ENCODE measurements at regions not wholly inside any gene's neighbourhood (a gene's known extent, or its start where the extent isn't known, plus 50 kb on each side); places are given as distances from the start of the nearest gene placed in this dataset.

DNA sequence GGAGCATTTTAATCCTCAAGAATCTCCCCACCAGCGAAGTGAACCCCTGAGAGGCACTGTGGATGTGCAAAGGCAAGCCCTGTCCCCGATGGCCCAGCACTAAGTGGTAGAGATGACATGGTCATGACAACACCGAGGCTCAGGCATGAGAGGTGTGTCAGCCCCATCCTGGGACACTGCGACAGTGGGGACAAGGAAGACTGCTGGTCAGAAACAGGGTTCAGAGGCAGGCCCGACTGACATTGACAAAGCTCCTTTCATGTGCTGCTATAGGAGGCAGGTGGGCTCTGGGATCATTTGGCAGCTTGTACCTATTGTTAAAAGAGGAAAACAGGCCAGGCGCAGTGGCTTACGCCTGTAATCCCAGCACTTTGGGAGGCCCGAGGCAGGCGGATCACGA is 54.3 kb upstream of the MYEOV start:
- no peak overlapping the region for H3K4me3 ChIP-seq (ENCODE audit: low read depth, low read length)
- TF ChIP-seq, protein P1, sequence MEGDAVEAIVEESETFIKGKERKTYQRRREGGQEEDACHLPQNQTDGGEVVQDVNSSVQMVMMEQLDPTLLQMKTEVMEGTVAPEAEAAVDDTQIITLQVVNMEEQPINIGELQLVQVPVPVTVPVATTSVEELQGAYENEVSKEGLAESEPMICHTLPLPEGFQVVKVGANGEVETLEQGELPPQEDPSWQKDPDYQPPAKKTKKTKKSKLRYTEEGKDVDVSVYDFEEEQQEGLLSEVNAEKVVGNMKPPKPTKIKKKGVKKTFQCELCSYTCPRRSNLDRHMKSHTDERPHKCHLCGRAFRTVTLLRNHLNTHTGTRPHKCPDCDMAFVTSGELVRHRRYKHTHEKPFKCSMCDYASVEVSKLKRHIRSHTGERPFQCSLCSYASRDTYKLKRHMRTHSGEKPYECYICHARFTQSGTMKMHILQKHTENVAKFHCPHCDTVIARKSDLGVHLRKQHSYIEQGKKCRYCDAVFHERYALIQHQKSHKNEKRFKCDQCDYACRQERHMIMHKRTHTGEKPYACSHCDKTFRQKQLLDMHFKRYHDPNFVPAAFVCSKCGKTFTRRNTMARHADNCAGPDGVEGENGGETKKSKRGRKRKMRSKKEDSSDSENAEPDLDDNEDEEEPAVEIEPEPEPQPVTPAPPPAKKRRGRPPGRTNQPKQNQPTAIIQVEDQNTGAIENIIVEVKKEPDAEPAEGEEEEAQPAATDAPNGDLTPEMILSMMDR (IDR thresholded peaks at IDR 0.05; ENCODE audit: control insufficient read depth, extremely low read depth, insufficient read depth) = no peak
- DNase-seq (ENCODE audit: low read depth) = no peak

DNA sequence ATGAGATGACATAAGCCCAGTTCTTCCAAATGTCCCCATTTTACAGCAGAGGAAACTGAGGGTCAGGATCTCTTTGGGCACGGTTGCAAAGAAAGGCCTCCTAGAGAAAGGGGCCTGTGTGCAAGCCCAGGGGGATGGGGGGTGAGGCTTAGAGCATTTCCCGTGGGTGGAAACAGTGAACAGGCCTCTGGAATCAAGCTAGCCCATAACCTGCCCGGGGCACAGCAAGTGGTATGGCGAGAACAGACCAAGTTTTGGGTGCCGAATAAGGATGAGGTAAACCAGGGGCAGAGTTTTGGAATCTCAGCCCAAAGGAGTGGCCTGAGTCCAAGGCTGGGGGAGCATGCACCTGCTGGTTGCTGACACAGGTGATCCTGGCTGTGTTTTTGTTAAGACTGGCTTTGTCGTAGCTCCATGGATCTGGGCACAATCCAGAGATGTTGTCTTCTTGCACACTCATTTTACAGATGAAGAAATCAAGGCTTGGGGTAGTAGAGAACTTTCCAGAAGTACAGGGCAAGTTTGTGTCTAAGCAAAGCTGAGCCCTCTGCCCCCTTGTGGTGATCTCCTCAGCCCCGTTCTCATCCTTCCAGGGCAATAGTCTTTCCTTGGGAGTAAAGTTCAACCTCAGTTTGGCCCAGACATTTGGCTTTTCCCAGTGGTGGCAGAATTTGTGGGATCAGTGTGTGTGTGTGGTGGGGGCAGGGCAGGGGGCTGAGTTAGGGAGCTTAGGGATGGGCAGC is 53.5 kb upstream of the MYEOV start:
- TF ChIP-seq, protein P1 (IDR thresholded peaks at IDR 0.05; ENCODE audit: control insufficient read depth, extremely low read depth, insufficient read depth) = peak; percentile 49
- H3K4me3 ChIP-seq (ENCODE audit: low read depth, low read length) = no peak overlapping the region
- DNase-seq (ENCODE audit: low read depth) = no peak

DNA sequence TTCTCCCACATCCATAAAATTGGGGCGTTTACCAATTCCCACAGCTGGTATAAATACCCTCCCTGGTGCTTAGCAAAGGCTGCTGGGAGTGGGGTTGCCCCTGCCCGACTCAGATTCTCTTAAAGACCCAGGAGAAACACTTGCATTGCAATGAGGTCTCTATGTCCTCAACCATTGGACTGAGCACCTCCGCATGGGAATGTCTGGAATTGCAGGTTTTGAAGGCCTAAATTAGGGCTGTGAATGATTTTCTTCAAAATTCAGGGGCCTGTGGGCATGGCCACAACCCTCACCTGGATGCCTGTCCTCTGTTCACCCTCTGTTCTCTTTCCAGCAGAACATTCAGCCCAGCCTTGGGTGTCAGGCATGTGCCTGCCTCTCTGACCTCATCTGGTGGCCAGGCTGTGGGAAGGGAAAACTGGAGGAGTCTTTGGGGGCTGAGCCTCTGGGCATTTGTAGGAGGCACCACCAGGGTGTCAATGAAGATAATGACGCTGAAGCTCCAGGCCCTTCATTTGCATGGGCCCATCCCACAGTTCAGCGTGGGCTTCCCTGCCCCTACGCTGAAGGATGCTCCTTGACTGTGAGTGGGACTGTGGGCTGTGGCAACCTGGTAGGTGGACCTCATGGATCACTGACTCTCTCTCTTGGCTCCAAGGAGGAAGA is 52.7 kb upstream of the MYEOV start:
- TF ChIP-seq, protein P1 (IDR thresholded peaks at IDR 0.05; ENCODE audit: control insufficient read depth, extremely low read depth, insufficient read depth) = no peak
- no peak for DNase-seq (ENCODE audit: low read depth)
- H3K4me3 ChIP-seq (ENCODE audit: low read depth, low read length) = no peak overlapping the region

DNA sequence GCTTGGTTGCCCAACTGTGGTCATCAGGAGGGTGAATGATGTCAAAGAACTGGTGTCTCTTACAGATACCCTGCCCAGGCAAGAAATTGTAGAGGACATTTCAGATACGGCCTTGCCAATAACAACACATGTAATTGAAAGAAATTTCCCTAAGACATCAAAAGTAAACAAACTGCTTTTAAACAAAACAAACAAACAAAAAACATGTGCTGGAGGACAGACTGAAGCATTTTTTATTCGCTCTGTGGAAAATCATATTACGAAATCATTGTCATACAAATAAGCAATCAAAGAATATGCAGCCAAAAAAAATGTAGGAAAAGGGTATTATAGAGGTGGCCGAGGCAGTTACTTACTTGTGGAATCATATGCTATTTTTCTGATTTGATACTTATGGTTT is 52.1 kb upstream of the MYEOV start:
- no peak overlapping the region for H3K4me3 ChIP-seq (ENCODE audit: low read depth, low read length)
- TF ChIP-seq, protein P1 (IDR thresholded peaks at IDR 0.05; ENCODE audit: control insufficient read depth, extremely low read depth, insufficient read depth) = no peak
- no peak for DNase-seq (ENCODE audit: low read depth)

DNA sequence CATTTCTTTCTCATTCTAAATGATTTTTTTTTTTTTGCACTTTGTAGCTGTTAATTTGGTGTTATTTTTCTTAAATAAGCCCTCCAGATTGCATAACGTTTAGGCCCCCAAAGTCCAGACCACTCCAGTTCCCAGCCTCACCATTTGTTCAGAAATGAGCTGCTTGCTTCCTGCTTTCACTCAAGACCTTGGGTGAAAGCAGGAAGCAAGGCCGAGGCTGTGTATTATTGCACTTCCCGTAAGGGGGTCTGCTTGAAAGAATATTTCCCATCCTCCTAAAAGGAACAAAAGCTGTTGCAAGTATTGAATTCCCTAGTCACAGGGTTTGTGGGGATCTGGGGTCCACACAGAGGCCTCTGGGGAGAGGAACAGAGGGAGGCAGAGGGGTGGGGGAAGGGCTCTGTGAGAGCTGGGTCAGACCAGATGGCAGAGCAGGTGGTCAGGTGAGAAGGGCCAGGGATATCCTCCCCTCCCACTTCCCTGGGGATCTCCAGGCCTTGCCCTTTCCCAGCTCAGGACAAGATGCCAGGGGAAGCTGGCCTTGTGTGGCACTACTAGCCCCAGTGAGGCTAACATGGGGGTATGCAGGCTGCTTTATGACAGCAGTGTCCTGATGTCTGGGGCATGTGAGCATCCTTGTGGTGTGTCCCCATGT is 51.6 kb upstream of the MYEOV start:
- no peak for DNase-seq (ENCODE audit: low read depth)
- H3K4me3 ChIP-seq (ENCODE audit: low read depth, low read length) = no peak overlapping the region
- TF ChIP-seq, protein P1 (IDR thresholded peaks at IDR 0.05; ENCODE audit: control insufficient read depth, extremely low read depth, insufficient read depth) = no peak

DNA sequence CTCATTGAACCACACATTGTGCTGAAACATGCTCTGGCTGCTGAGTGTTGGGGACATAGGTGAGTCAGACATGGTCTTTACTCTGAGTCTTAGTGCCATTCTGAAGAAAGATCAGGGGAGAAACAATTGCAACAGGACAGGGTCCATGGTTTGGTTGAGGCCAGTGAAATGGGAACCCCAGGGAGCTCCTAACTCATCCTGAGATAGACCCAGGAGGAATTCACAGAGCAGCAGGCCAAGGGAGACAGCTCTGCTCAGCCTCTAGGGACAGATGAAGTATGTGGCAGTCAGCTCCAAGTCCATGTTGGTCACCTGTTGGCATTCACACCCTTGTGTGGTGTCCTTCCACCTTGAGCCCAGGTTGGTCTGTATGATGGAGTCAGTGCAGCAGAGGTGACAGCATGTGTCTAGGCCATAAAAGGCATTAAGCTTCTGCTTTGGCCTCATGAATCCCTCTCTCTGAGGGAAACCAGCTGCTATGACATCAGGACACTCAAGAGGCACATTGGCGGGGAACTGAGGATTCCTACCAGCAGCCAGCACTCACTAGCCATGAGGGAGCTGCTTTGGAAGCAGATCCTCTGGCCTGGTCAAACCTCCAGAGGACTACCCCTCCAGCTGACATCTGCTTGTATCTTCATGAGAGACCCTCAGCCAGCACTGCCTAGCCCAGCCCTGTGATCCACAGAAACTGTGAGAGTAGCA is 50.3 kb upstream of the MYEOV start:
- TF ChIP-seq, protein P1 (IDR thresholded peaks at IDR 0.05; ENCODE audit: control insufficient read depth, extremely low read depth, insufficient read depth) = no peak
- no peak overlapping the region for H3K4me3 ChIP-seq (ENCODE audit: low read depth, low read length)
- no peak for DNase-seq (ENCODE audit: low read depth)
